Astrocyte of the hippocampus (primary cell): ENCODE measurements at regions not wholly inside any gene's neighbourhood (a gene's known extent, or its start where the extent isn't known, plus 50 kb on each side); places are given as distances from the start of the nearest gene placed in this dataset.
A peak's percentile ranks its signal among the peaks of the same experiment; 100 is the strongest.

Experiments
- DNase-seq: peaks from one replicate; pipeline ENCODE4 v3.0.0; 2011; ENCODE audit warnings: low read depth, low spot score

DNA sequence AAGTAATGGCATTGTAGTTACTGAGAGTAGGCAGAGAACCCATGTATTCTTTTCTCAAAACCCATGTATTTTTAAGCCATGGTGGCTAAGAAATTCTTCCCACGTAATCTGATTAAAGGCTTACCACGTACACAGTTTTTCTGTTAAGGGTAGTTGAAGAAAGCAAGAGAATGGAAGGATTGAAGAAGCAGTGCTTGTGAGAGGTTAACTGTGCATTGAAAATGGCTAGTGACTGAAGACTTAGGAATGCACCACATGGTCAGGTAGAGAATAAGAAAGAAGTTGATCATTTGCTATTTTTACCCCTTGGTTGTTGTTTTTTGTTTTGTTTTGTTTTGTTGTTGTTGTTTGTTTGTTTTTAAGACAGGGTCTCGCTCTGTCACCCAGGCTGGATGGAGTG, 178.9 kb upstream of the SNX7 start:
- peak; percentile 18 for DNase-seq

DNA sequence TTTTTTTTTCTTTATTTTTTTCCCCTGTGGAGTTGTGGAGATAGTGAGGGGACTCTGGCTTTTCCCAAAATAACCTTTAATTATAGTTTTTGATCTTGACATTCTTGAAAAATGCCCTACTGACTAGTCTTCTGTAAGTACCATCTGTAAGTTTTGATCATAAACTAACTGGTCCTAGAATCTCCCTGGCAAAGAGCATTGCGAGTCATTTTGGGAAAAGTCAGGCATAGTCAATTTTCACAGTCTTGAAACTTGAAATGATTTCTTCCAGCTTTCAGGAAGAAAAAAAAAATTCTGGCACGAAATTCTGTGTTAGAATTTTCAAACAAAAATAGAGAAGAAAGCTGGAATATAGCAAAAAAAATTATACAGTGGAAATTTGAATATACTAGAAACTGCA, 181.2 kb upstream of the SNX7 start:
- no peak for DNase-seq

DNA sequence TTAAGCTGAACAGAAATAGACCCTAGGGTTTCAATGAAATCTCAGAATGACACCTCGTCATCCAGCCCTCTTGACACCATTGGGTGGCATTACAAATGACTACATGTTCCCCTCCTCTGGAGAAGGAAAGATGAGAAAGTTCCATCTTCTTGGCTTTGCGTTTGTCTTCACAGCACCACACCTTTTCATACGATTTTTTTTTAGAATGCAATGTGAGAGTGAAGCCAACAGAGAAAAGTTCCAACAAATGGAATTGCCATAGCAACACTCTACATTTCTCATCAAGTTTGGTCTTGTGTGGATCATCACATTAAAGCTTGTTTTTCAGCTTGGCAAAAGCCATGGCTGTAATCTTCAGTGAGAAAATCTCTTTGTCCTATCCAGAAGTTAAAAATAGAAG, 183.4 kb upstream of the SNX7 start:
- no peak for DNase-seq

DNA sequence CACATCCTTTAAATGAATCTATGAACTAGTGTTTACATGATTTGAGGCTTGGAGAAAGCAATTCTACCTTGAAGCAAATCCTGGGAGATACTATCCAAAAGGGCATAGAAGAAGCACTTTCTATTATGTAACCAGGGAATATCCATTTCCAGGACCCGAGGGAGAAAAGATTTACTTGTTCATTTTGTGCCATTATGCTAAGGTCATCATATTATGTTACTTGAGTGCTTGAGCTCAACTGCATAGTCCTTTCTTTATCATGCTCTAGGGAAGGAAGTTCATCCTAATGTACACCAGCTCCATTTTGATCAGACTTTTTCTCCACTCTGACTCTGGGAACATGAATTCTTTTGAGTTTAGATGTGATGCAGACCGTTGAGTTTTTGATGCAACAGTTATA, 188.6 kb upstream of the SNX7 start:
- DNase-seq, result no peak

DNA sequence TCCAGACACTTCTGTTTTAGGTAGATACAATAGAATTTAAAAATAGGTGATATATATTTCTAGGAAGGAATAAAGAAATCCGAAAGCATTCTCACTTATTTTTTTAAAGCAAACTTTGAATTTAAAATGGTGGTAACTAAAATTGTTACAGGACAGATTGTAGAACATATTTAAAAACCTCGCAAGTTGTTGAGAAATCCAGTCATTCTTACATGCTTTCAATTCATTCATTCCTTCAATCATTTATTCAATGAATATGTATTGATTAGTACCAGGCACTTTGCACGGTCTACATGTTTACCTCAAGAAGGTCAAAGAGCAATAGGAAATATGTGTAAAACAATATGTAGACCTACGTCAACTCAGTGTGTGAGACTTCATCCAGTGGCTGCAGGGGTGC, 189.9 kb upstream of the SNX7 start:
- DNase-seq, result no peak

DNA sequence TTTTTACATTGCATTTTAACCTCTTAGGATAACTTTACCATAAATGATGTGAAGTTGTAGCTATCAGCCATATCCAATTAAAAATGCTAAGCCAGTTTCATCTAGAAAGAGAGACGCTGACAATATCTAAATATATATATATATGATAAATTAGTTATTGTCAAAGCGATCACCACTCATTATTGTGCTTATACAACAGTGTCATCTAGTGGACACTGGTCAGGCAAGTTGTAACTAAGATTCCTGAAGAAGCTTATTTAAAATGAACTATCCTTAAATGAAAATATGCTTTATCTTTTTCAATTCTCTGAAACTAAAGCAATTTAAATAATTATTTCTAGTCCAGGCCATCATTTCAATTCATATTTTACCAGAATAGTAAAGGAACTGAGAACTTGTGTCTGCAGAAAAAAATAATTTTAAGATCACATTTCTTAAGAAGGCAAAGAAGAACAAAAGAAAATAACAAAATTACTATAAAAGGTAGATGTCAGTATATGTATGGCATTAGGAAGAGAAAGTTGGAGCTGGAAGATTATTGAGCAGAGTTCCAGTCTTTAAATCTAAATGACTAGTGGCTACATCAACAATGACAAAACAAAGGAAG, 193.3 kb upstream of the SNX7 start:
- peak; percentile 79 for DNase-seq

DNA sequence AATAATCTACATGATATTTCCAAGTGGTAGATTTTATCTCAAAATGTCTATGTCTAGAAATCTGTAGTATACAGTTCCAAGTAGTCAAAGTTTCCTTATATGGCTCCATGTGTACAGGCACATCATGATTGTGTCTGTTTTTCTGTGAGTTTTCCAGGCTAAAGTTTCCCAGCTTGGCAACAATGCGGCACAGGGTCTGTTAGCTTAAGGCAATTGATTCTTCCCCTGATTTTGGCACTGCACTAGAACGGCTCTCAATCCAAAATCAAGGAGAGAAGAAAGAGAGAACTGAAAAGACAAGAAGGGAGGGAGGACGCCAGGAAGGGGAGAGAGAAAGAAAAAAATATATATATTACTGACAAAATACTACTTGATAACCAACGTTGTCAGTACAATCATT, 193.9 kb upstream of the SNX7 start:
- peak; percentile 35 for DNase-seq

DNA sequence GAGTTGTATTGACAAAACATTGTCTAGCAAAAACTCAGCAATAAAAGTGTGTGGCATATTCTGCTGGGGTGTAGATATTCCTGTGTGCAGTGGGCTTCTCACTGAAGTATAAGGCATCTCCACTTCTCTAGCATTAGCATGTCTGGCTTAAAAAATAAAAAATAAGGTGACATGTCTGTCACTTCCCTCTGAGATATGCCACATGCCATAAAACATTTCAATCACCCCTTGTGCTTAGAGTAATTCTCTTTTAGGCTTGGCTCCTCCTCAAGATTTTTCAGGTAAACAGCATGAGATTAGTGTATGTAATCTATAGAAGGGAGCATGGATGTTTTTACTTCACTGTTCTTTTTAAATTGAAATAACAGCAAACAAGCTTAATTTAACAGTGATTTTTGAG, 194.4 kb upstream of the SNX7 start:
- DNase-seq, result no peak

DNA sequence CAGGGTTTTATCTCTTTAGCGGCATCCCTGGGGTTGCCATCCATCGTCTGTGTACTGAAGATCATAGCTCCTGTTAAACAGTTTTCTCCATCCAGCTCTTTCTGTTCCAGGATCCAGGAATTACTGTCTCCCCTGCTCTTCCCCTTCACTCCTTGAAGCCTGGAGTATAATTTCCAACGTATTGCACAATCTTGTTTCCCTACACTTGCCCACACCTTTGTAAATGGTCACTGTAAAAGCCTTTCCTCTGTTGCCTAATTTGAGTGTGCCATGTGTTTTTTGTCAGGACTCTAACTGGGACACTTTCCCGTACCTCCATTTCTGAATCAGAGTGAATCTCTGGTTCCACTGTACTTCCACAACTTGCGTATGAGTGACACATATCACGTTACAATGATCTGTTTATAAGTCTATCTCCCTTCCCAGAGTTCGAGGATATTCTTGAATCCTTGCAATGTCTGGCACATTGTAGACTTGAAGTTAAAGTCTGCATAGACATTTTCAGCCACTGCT, 199.6 kb upstream of the SNX7 start:
- DNase-seq, result no peak

DNA sequence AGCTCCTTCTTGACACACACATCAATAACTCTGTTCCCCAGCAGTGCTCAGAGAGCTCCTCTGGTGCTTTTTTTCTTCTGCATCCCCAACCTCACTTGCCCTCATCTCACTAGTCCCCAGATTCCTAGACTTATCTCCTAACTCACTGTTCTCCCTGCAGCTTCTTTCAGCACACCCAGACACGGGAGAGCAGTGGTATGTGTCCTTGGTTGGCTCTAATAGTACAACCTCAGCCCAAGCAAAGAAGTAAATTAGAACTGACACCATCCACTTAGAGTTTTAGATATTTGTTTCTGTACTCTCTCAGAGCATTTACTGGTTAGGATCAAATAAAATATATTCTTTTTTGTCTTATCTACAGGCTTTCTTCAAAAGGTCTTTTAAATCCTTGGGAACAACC, 201.4 kb upstream of the SNX7 start:
- no peak for DNase-seq

DNA sequence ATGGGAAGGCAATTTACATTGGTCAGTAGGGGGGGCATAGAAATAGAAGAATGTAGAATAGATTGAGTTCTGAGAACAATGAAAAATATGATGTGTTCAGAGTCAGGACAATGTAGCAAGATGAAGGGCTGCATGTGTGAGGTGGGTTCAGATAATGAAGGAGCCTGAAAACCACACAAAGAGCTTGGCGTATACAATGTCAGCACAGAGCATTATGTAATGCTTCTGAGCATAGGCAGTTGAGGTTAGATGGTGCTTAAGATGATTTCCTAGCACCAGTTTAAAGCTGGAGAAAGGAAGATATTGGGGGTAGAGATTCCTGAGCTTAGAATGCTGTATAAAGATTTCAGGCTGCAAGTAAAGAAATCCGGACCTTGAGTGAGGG, 202.0 kb upstream of the SNX7 start:
- DNase-seq, result no peak

DNA sequence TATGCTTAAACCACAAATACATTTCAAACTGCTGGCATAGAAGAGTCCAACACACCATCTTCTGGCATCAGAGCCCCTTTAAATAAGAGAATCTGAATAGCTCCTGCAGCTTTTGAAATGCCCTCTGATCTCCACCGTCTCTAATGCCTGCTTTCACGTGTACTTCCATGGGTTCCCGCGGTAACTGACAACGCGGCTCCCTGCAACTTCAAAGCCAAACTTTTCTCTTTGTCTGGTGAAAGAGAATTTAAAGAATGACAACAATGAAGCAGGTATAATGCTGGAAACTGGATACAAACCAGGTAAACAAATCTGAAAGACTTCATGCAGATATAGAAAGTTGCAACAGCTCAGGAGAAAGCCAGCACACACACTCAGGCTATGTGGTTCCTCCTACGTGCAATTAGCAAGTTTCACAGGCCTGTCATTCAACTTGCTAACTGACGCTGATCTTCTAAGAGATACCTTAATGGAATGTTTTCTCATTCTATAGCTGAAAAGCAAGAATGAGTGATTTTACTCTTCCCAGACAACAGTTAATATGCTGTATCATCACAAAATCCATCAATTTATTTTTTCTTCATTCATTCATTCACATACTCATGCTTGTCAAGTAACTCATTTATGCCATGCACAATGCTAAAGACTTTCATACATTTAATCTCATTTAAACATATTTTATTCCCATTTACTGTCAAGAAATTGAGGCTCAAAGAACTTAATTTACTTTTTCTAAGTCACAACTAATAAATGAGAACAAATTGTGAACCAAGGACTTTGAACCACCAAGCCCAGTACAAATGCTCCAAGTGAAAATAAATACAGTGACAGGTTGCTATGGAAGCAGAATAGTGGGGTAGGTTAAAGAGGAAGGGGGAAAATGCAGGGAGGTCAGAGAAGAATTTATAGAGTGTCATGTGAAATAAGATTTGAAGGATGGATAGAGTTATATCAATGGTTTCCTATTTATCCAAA, 202.7 kb upstream of the SNX7 start:
- DNase-seq, result peak; percentile 31

DNA sequence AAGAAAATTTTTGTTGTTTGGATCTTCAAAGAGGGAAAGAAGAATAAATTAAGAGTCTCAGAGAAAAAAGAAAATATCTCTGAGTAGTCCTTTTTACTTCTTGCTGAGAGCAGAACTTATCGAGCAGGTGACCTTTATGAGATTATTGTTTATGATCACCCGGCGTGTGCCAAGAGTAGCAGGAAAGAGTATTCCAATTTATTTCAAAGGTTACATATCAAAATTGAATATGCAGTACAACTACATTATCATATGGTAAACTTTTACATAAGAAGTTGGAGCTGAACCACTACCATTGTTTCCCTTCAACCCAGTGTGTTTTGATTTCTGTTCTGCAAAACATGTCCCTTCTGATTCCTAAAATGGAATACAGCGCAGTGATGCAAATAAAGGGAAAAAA, 204.3 kb upstream of the SNX7 start:
- DNase-seq, result no peak

DNA sequence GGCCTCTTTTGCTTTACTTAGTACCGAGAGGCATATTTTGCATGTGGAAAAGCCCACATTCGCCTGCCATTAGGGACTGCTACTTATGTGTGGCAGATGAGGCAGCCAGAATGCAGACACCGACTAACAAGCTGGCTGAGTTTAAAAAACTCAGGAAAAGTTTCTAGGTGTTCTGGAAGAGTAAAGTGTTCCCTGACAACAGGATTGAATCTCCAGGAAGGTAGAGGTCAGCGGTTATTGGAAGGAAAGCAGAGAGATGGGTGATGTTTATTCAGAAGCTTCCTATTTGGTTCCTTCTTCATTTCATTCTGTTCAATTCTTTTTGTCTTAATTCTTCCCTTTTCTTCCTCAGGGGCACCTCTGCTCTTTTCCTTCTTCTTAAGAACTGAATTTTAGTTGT, 206.9 kb upstream of the SNX7 start:
- DNase-seq, result no peak

DNA sequence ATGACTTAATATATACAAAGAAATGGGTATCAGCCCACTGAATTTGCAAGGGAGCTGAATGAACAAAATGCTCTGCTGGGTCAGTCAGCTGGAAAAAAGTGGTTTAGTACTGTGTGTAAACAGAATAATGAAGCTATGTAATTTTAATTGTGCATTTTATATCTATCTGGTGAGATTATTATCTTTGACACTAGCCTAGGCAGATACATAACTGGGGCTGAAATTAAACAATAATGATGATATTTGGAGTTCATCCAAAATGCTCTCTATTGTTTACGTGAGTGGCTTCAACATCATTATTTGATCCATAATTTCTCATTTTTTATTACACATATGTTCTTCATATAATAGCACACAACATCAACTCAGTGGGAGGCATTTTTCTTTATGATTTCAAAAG, 208.5 kb upstream of the SNX7 start:
- no peak for DNase-seq

DNA sequence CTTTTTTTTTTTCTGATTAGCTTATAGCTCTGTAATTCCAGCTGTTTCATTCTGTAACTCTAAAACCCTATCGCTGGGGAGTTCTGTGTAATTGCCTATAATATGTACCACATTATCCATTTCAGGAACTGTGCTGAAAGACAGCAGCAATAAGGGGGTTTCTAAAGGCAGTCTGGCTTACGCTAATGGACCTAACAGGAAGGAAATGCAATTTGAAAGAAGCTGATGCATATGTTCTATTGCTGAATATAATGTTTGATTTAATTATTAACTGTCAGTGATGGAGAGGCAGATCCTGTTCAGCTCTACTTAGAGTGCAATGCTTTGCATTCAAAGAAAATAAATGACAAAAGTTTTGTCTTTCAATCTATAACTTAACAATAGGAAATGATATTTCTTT, 209.4 kb upstream of the SNX7 start:
- DNase-seq, result no peak

DNA sequence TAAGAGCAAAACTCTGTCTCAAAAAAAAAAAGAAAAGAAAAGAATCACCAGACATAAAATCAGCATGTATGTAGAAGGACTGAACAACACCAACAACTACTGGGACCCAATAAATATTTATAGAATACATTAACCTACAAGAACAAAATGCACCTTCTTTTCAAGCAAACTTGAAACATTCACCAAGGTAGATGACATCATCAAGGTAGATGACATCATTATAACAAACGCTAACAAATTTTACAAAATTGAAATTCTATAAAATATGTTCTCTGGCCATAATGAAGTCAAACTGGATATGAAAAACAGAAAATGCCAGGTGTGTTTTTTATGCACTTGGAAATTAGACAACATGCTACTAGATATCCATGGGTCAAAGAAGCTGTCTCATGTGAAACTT, 220.2 kb upstream of the SNX7 start:
- no peak for DNase-seq

DNA sequence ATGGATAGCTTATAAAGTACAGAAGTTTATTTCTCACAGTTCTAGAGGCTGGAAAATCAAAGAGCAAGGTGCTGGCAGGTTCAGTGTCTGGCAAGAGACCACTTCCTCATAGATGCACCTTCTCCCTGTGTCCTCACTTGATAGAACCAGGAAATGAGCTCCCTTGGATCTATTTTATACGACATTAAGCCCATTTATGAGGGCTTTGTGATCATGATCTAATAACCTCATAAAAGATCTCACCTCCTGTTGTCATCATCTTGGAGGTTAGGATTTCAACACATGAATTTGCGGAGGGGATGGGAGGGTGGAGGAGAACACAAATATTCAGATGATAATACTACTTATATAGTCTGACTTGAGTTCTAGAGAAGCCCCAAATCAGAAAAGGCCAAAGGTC, 222.1 kb upstream of the SNX7 start:
- DNase-seq, result no peak

DNA sequence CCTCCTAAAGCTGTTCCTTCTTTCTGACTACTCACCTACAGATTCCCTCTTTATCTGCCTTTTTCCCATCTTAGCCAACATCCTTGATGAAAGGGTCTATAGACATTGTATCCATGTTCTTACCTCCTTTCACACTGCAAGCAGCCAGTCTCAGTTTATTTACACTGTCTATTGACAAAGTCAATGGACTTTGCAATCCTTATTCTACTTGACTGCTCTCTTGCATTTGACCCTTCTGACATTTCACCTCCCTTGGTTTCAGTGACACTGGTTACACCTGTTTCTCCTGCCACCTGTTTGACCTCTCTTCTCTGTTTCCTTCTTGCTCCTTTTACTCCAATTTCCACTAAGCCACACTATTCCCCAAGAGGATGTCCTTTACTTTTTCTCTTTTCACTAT, 224.0 kb upstream of the SNX7 start:
- DNase-seq, result no peak

DNA sequence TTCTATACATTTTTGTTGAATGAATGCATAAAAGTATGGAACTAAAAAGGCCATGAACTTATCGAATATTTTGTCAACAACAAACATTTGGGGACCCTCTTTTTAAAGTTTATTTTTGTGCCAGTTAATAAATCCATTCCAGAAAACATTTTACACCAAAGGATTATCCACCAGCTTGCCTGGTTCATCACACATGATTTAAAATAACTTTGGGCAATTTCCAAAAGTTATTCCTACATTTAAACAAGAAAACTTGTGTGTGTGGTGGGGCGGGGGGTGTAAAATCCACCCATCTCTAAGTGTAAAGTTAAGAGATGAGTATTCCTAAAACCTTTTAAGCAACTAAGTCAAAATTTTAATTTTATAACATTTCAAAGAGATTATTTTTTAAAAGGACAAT, 224.5 kb upstream of the SNX7 start:
- no peak for DNase-seq

DNA sequence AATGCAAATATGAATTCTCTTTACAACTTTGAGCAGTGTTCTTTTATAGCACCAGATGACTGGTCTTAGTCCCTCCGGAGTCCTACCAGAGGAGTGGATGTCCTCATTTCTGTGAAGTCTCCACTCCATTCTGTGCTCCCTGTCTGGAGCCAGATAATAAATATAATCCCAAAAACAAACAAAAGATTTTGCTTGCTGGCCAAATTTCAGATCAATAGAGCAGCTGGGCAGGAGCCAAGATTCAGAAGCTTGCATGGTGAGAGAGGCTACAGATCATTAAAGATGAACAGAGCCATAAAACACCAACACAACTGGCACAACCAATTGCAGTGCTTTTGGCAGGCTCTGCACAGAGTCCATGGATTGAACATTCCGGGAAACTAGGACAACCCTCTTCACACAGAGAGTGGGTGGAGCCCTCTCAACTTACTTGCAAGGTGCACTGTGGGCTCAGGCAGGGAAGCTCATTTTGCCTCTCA, 231.5 kb upstream of the SNX7 start:
- DNase-seq, result no peak

DNA sequence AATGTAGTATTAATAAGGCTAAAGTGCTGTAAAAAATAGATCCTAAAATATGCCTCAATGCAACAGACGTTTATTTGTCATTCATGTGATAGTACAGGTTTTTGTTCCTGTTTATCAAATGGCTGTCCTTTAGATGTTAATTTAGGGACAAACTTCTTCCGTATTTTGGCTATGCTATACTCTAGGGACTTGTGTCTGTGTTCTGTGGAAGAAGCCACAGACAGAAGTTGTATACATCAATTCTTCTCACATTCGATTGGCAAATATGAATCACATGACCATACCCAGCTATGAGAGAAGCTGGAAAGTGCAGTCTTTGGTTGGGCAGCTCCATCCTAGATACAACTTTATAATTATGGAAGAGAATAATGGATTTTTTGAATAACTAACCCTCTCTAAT, 232.7 kb upstream of the SNX7 start:
- no peak for DNase-seq

DNA sequence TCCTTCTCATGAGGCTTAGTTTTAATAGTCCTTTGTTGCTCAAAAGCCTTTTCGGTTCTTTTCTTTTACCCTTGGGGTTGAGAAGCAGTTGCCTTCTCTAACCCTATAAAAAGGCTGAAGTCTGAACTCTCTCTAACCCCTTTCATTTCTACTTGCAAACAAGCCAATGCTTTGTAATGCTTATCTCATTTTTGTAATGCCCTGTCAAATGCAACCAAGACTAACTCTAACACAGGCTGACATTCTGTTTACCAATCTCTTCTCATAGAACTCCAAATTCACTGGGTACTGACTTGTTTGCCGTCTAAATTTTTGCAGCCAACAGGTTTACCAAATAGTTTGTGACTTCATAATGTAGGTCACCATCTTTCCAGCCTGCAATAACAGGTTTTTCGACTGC, 233.9 kb upstream of the SNX7 start:
- no peak for DNase-seq
